H54 (cell line): ENCODE measurements at regions not wholly inside any gene's neighbourhood (a gene's known extent, or its start where the extent isn't known, plus 50 kb on each side); places are given as distances from the start of the nearest gene placed in this dataset.

Source experiments
- DNase-seq: peaks from one replicate; pipeline ENCODE4 v3.0.0; 2011; ENCODE audit warnings: low spot score, mixed read lengths; ENCODE audit not compliant: insufficient read length
- FAIRE-seq: peaks from 3 replicates; lab custom pipeline; 2011; peaks lifted over from hg19 to GRCh38; lab: Jason Lieb, UNC
- POLR2A ChIP-seq: IDR thresholded peaks from 2 replicates; pipeline ENCODE4 v1.6.1; 2011; ENCODE audit warnings: low read depth, mild to moderate bottlenecking, low read length

- DNase-seq (no peak), FAIRE-seq (no peak)
- no peak for TF ChIP-seq POLR2A
Measured at GRCh38 chr2:8416849-8417832, 264.7 kb upstream of the ID2 start.

- TF ChIP-seq POLR2A: no peak
- DNase-seq: no peak
Measured at GRCh38 chr2:8418721-8419120, 263.1 kb upstream of the ID2 start.

GRCh38 chr2:8421658-8422449, 260.0 kb upstream of the ID2 start:
- DNase-seq (no peak), FAIRE-seq (no peak)
- no peak for TF ChIP-seq POLR2A

More at GRCh38 chr2:8418721-8419120, 263.1 kb upstream of the ID2 start:
- no peak for FAIRE-seq

- no peak for TF ChIP-seq POLR2A
- no peak for FAIRE-seq
- no peak for DNase-seq
Measured at GRCh38 chr2:8422450-8422800, 259.4 kb upstream of the ID2 start.

GRCh38 chr2:8424997-8425900, 256.6 kb upstream of the ID2 start:
- FAIRE-seq: no peak
- DNase-seq: no peak
- no peak for TF ChIP-seq POLR2A

GRCh38 chr2:8426550-8426949, 255.3 kb upstream of the ID2 start:
- FAIRE-seq (no peak), DNase-seq (no peak)
- TF ChIP-seq POLR2A: no peak

- no peak for TF ChIP-seq POLR2A
- FAIRE-seq: no peak
- DNase-seq: no peak
Measured at GRCh38 chr2:8427211-8427610, 254.6 kb upstream of the ID2 start.

- TF ChIP-seq POLR2A: no peak
- DNase-seq (no peak), FAIRE-seq (no peak)
Measured at GRCh38 chr2:8430628-8431027, 251.2 kb upstream of the ID2 start.

GRCh38 chr2:8431446-8432125, 250.3 kb upstream of the ID2 start:
- DNase-seq (no peak), FAIRE-seq (no peak)
- TF ChIP-seq POLR2A: no peak

- no peak for TF ChIP-seq POLR2A
- DNase-seq: no peak
- no peak for FAIRE-seq
Measured at GRCh38 chr2:8432706-8433336, 249.0 kb upstream of the ID2 start.

- no peak for TF ChIP-seq POLR2A
- DNase-seq (no peak), FAIRE-seq (no peak)
Measured at GRCh38 chr2:8433390-8433789, 248.5 kb upstream of the ID2 start.

GRCh38 chr2:8435608-8436007, 246.2 kb upstream of the ID2 start:
- FAIRE-seq: no peak

GRCh38 chr2:8436585-8436984, 245.3 kb upstream of the ID2 start:
- FAIRE-seq: no peak
- DNase-seq: no peak
- TF ChIP-seq POLR2A: no peak

More at GRCh38 chr2:8435608-8436007, 246.2 kb upstream of the ID2 start:
- no peak for TF ChIP-seq POLR2A
- DNase-seq: no peak
